CD14-positive monocyte (primary cell): ENCODE measurements at regions not wholly inside any gene's neighbourhood (a gene's known extent, or its start where the extent isn't known, plus 50 kb on each side); places are given as distances from the start of the nearest gene placed in this dataset.

Experiments used
- DNase-seq, 3 donors: peaks; one replicate each; pipeline ENCODE4 v3.0.0-alpha.2; 2011 to 2022
- H2AFZ ChIP-seq: 2 replicates; pipeline ENCODE4 v1.6.0; 2012; ENCODE audit warnings: mild to moderate bottlenecking, low read depth, low read length, inconsistent platforms; ENCODE audit not compliant: insufficient read depth, poor library complexity, severe bottlenecking
- H3K27ac ChIP-seq, 2 donors: 1 replicate in 1 of 2; 2 replicates in 1 of 2; pipeline ENCODE4 v1.5.1; 2012 to 2013; ENCODE audit warnings: low read length in 2 of 2, control low read depth in 1 of 2, inconsistent platforms in 1 of 2, low read depth in 1 of 2, mild to moderate bottlenecking in 1 of 2
- H3K27me3 ChIP-seq, 2 donors: one replicate each; pipeline versions ENCODE4 v1.6.0 to v1.6.1; 2011 to 2013; ENCODE audit warnings: low read length in 2 of 2; ENCODE audit not compliant: control insufficient read depth in 2 of 2, insufficient read depth in 2 of 2
- H3K36me3 ChIP-seq, 2 donors: replicated peaks in 1 of 2; 1 replicate in 1 of 2; 2 replicates in 1 of 2; pipeline versions ENCODE4 v1.5.1 to v1.6.1; 2012 to 2013; ENCODE audit warnings: low read length in 2 of 2, control low read depth in 1 of 2, inconsistent platforms in 1 of 2, mild to moderate bottlenecking in 1 of 2; ENCODE audit not compliant: insufficient read depth in 2 of 2, control insufficient read depth in 1 of 2
- H3K4me1 ChIP-seq, 2 donors: 1 replicate in 1 of 2; 2 replicates in 1 of 2; pipeline versions ENCODE4 v1.5.1 to v1.6.1; 2012 to 2013; ENCODE audit warnings: low read length in 2 of 2, control low read depth in 1 of 2, inconsistent platforms in 1 of 2, mild to moderate bottlenecking in 1 of 2, moderate library complexity in 1 of 2; ENCODE audit not compliant: insufficient read depth in 2 of 2, control insufficient read depth in 1 of 2
- H3K4me2 ChIP-seq: replicated peaks from 2 replicates; pipeline ENCODE3; 2012; ENCODE audit warnings: low read length, moderate library complexity, mild to moderate bottlenecking; ENCODE audit not compliant: poor library complexity, severe bottlenecking; ENCODE audit errors: extremely low read depth
- H3K4me3 ChIP-seq, 3 experiments: fragments of 200-600 bp in 1 of 3; sonication (generic) in 1 of 3; replicated peaks in 1 of 3; 1 replicate in 2 of 3; 2 replicates in 1 of 3; pipeline ENCODE4 v1.5.1; 2011 to 2013; ENCODE audit warnings: low read length in 3 of 3, mild to moderate bottlenecking in 3 of 3, control low read depth in 2 of 3, low read depth in 2 of 3, inconsistent platforms in 1 of 3, moderate library complexity in 1 of 3
- H3K79me2 ChIP-seq: 2 replicates; pipeline ENCODE4 v1.6.0; 2012; ENCODE audit warnings: mild to moderate bottlenecking, control low read depth, inconsistent platforms, low read length, moderate library complexity; ENCODE audit not compliant: insufficient read depth
- H3K9ac ChIP-seq: 2 replicates; pipeline ENCODE4 v1.6.0; 2017; ENCODE audit warnings: low read length, mild to moderate bottlenecking; ENCODE audit not compliant: insufficient read depth, poor library complexity, severe bottlenecking
- H3K9me3 ChIP-seq, 2 donors: replicated peaks in 1 of 2; 1 replicate in 1 of 2; 2 replicates in 1 of 2; pipeline versions ENCODE4 v1.5.1 to v1.6.1; 2012 to 2013; ENCODE audit warnings: low read length in 2 of 2, control low read depth in 1 of 2; ENCODE audit not compliant: control insufficient read depth in 1 of 2, insufficient read depth in 1 of 2
- H4K20me1 ChIP-seq: 2 replicates; pipeline ENCODE4 v1.6.0; 2012; ENCODE audit warnings: mild to moderate bottlenecking, low read length, control low read depth, moderate library complexity; ENCODE audit not compliant: insufficient read depth
- H3K27ac Mint-ChIP-seq, 7 donors: one replicate each; pipeline ENCODE4 v1.8.0; 2020; ENCODE audit warnings: mild to moderate bottlenecking in 7 of 7, mixed read lengths in 7 of 7, moderate library complexity in 6 of 7, inconsistent platforms in 2 of 7
- H3K27me3 Mint-ChIP-seq, 3 donors: one replicate each; pipeline ENCODE4 v1.8.0; 2021 to 2022; ENCODE audit warnings: low read depth in 3 of 3, mild to moderate bottlenecking in 3 of 3, mixed read lengths in 3 of 3, moderate library complexity in 3 of 3, inconsistent platforms in 1 of 3
- H3K36me3 Mint-ChIP-seq, 2 donors: one replicate each; pipeline ENCODE4 v1.8.0; 2020; ENCODE audit warnings: mixed read lengths in 2 of 2, inconsistent platforms in 1 of 2, mild to moderate bottlenecking in 1 of 2
- H3K4me1 Mint-ChIP-seq: one replicate; pipeline ENCODE4 v1.8.0; 2020; ENCODE audit warnings: mild to moderate bottlenecking, mixed read lengths
- H3K4me3 Mint-ChIP-seq, 2 donors: one replicate each; pipeline ENCODE4 v1.8.0; 2020; ENCODE audit warnings: mild to moderate bottlenecking in 2 of 2, mixed read lengths in 2 of 2, moderate library complexity in 1 of 2
- H3K9me3 Mint-ChIP-seq, 7 donors: one replicate each; pipeline ENCODE4 v1.8.0; 2020 to 2022; ENCODE audit warnings: mixed read lengths in 7 of 7, mild to moderate bottlenecking in 6 of 7, moderate library complexity in 6 of 7, inconsistent platforms in 2 of 7
- CTCF ChIP-seq: fragments of 200-600 bp; IDR thresholded peaks from one replicate; pipeline ENCODE4 v1.8.0; 2022; ENCODE audit warnings: antibody characterized with exemption, mild to moderate bottlenecking
- WGBS: methylation state at CpG from one replicate; pipeline ENCODE4 v1.1.5; 2013; ENCODE audit warnings: missing lambda C conversion rate; ENCODE audit not compliant: insufficient coverage; 5-methylcytosine and 5-hydroxymethylcytosine counted together
- intact Hi-C, 2 donors: fragments of 100-400 bp; cut with micrococcal nuclease; formaldehyde crosslinking; loops; one replicate each; pipeline versions ENCODE4 v1.15.0 to v1.15.1; 2023

DNA sequence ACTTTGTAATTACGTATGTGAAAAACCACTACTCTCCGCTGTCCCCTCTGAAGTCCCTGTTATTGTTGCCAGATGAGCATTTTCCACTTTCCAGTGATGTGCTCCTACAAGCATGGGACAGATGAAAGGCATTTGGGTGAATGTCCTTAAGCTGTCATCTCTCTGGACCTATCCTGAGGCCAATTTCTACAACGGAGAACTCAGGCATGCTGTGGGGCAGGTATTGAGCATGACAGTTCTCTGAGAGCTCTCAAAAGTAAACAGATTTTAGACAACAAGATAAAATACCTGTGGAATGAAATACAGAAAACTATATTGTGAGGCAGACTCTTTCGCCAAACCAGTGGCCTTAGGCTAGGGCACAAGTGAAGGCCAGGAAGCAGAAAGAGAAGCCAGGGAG, 656.5 kb upstream of the NR2F2 start:
- Histone ChIP-seq H3K27ac (no peak overlapping the region), H3K4me2 (no peak overlapping the region), H3K27me3 (no peaks in the 10 kb centered on the region), H4K20me1 (no peaks in the 10 kb centered on the region), H3K9me3 (peaks cover 0 to 5% of the 10 kb centered on the region in 2 donors), H3K79me2 (no peaks in the 10 kb centered on the region), H3K4me3 (no peak overlapping the region), H3K9ac (no peak overlapping the region), H2AFZ (no peak overlapping the region), H3K4me1 (no peaks in the 10 kb centered on the region), H3K36me3 (no peaks in the 10 kb centered on the region)
- H3K27ac Mint-ChIP-seq = no peak overlapping the region
- H3K4me1 Mint-ChIP-seq = no peaks in the 10 kb centered on the region
- no peak for TF ChIP-seq CTCF
- WGBS = 100% methylated on average over 1 of the region's 4 CpGs
- H3K36me3 Mint-ChIP-seq = no peaks in the 10 kb centered on the region
- peaks cover 0 to 3% (median 0%) of the 10 kb centered on the region in 3 donors for H3K27me3 Mint-ChIP-seq
- intact Hi-C loops = no loop called here
- peaks cover 0 to 10% (median 4%) of the 10 kb centered on the region in 7 donors for H3K9me3 Mint-ChIP-seq
- no peak for DNase-seq
- no peak overlapping the region for H3K4me3 Mint-ChIP-seq

- H3K79me2 ChIP-seq = no peaks in the 10 kb centered on the region
- H3K9me3 Mint-ChIP-seq = peaks cover 0 to 10% (median 4%) of the 10 kb centered on the region in 7 donors
- H3K27ac Mint-ChIP-seq = no peak overlapping the region
- H3K4me3 ChIP-seq = no peak overlapping the region
- 86% methylated on average over 2 of the region's 3 CpGs for WGBS
- no peak for TF ChIP-seq CTCF
- H3K27me3 ChIP-seq = no peaks in the 10 kb centered on the region
- H3K36me3 ChIP-seq = no peaks in the 10 kb centered on the region
- H3K36me3 Mint-ChIP-seq = no peaks in the 10 kb centered on the region
- H3K27ac ChIP-seq = no peak overlapping the region
- no peaks in the 10 kb centered on the region for H3K4me1 Mint-ChIP-seq
- H4K20me1 ChIP-seq = no peaks in the 10 kb centered on the region
- peaks cover 0 to 5% of the 10 kb centered on the region in 2 donors for H3K9me3 ChIP-seq
- H3K4me3 Mint-ChIP-seq = no peak overlapping the region
- no peak overlapping the region for H3K4me2 ChIP-seq
- H3K9ac ChIP-seq = no peak overlapping the region
- no peaks in the 10 kb centered on the region for H3K4me1 ChIP-seq
- H3K27me3 Mint-ChIP-seq = peaks cover 0 to 3% (median 0%) of the 10 kb centered on the region in 3 donors
- DNase-seq = no peak
- no peak overlapping the region for H2AFZ ChIP-seq
- intact Hi-C loops = no loop called here
Observed at GRCh38 chr15:95676500-95676899, 654.0 kb upstream of the NR2F2 start.
